GM12878 (cell line): ENCODE measurements at regions not wholly inside any gene's neighbourhood (a gene's known extent, or its start where the extent isn't known, plus 50 kb on each side); places are given as distances from the start of the nearest gene placed in this dataset.

Experiments used
- ATAC-seq: fragments of 200-7000 bp; cut with Tn5 transposase; 3 replicates; pipeline ENCODE4 v1.9.1; 2020; ENCODE audit warnings: mild to moderate bottlenecking, moderate library complexity
- BruUV-seq: library from RNA; stranded (reverse); fragments of 400-500 nt; replicated peaks from 2 replicates; lab custom pipeline; 2021; lab: Mats Ljungman, UMichigan
- CTCF ChIA-PET: fragments of 300-600 bp; sonication (Branson Sonifier 250); formaldehyde crosslinking; extraction: SDS; loops from one replicate; lab custom pipeline; 2021; ENCODE audit warnings: inconsistent platforms; lab: Yijun Ruan, JAX
- POLR2A ChIA-PET: fragments of 350-600 bp; formaldehyde crosslinking; extraction: SDS; loops from one replicate; lab custom pipeline; 2021; ENCODE audit warnings: inconsistent platforms; lab: Charles Lee
- RAD21 ChIA-PET: fragments of 300-600 bp; sonication (Branson Sonifier 250); formaldehyde crosslinking; loops from one replicate; lab custom pipeline; 2023; ENCODE audit warnings: antibody characterized with exemption; ENCODE audit not compliant: unreplicated experiment; lab: Charles Lee
- SMC1A ChIA-PET: fragments of 300-600 bp; sonication (Branson Sonifier 250); formaldehyde crosslinking; loops from one replicate; lab custom pipeline; 2023; ENCODE audit not compliant: unreplicated experiment, uncharacterized antibody; lab: Charles Lee
- DNase-seq: peaks from one replicate; pipeline ENCODE4 v3.0.0-alpha.2; 2011; ENCODE audit warnings: low read depth, low spot score
- FAIRE-seq: peaks from 3 replicates; lab custom pipeline; 2011; peaks lifted over from hg19 to GRCh38; lab: Jason Lieb, UNC
- H2AFZ ChIP-seq: 2 replicates; pipeline ENCODE4 v1.6.0; 2011; ENCODE audit warnings: low read depth, low read length, control low read depth; ENCODE audit not compliant: control insufficient read depth
- H3K27ac ChIP-seq: 2 replicates; pipeline ENCODE4 v1.5.1; 2011; ENCODE audit warnings: control low read depth; ENCODE audit not compliant: control insufficient read depth, insufficient read depth
- H3K27me3 ChIP-seq, 2 experiments: replicated peaks in 1 of 2; 2 replicates each; pipeline versions ENCODE4 v1.6.0 to v1.6.1; 2011; ENCODE audit warnings: low read length in 1 of 2; ENCODE audit not compliant: control insufficient read depth in 2 of 2, insufficient read depth in 2 of 2
- H3K36me3 ChIP-seq, 2 experiments: 2 replicates each; pipeline ENCODE4 v1.5.1; 2011; ENCODE audit warnings: low read length in 1 of 2; ENCODE audit not compliant: control insufficient read depth in 2 of 2, insufficient read depth in 2 of 2
- H3K4me1 ChIP-seq: 2 replicates; pipeline ENCODE4 v1.6.1; 2011; ENCODE audit warnings: mild to moderate bottlenecking, low read length, moderate library complexity, mixed read lengths; ENCODE audit not compliant: control insufficient read depth, insufficient read depth
- H3K4me2 ChIP-seq: 2 replicates; pipeline ENCODE4 v1.6.0; 2011; ENCODE audit warnings: control low read depth; ENCODE audit not compliant: control insufficient read depth, insufficient read depth
- H3K4me3 ChIP-seq: fragments of 200-600 bp; sonication (generic); 2 replicates; pipeline ENCODE4 v1.5.1; 2016
- H3K79me2 ChIP-seq: 2 replicates; pipeline ENCODE4 v1.6.0; 2011; ENCODE audit warnings: low read length; ENCODE audit not compliant: control insufficient read depth, insufficient read depth
- H3K9ac ChIP-seq: 2 replicates; pipeline ENCODE4 v1.8.0; 2011; ENCODE audit warnings: low read length, control low read depth, mixed read lengths; ENCODE audit not compliant: control insufficient read depth, insufficient read depth
- H3K9me3 ChIP-seq: replicated peaks from 3 replicates; pipeline ENCODE4 v1.5.1; 2011; ENCODE audit warnings: mild to moderate bottlenecking, low read length; ENCODE audit not compliant: control insufficient read depth, insufficient read depth
- H4K20me1 ChIP-seq: 2 replicates; pipeline ENCODE4 v1.6.0; 2011; ENCODE audit not compliant: control insufficient read depth, insufficient read depth
- ASH2L ChIP-seq: fragments of 300-600, 200-600 bp; sonication (generic); IDR thresholded peaks from 2 replicates; pipeline ENCODE4 v1.6.1; 2017; ENCODE audit warnings: low read depth, mild to moderate bottlenecking, borderline replicate concordance
- ATF7 ChIP-seq: fragments of 450-650 bp; IDR thresholded peaks from 2 replicates; pipeline ENCODE4 v1.6.1; 2016; ENCODE audit warnings: low read depth, mild to moderate bottlenecking
- E2F4 ChIP-seq: IDR thresholded peaks from 2 replicates; pipeline ENCODE4 v1.6.1; 2012; ENCODE audit warnings: low read depth, low read length, improper control_type of control experiment
- NKRF ChIP-seq: fragments of 450-650 bp; conservative IDR thresholded peaks from 2 replicates; pipeline ENCODE4 v1.6.1; 2017; ENCODE audit warnings: mild to moderate bottlenecking, moderate library complexity
- SKIL ChIP-seq: fragments of 450-650 bp; IDR thresholded peaks from 2 replicates; pipeline ENCODE4 v1.6.1; 2017; ENCODE audit warnings: mild to moderate bottlenecking, low read depth, inconsistent platforms; ENCODE audit not compliant: poor library complexity, severe bottlenecking
- ZNF274 ChIP-seq: IDR thresholded peaks from one replicate; pipeline ENCODE4 v1.8.0; 2011; ENCODE audit not compliant: insufficient read length, insufficient read depth
- WGBS: methylation state at CpG from one replicate; pipeline ENCODE4 v1.1.6; 2016; ENCODE audit warnings: low lambda C conversion rate; ENCODE audit not compliant: insufficient replicate concordance, insufficient coverage; ENCODE audit errors: missing lambda C conversion rate; 5-methylcytosine and 5-hydroxymethylcytosine counted together
- in situ Hi-C: fragments of 300-500 bp; cut with MboI; formaldehyde crosslinking; loops from 9 replicates; pipeline ENCODE4 v1.14.3; 2018; ENCODE audit warnings: mixed read lengths
- intact Hi-C: fragments of 100-400 bp; cut with micrococcal nuclease; formaldehyde crosslinking; loops from one replicate; pipeline ENCODE4 v1.14.2; 2022; ENCODE audit not compliant: unreplicated experiment

- DNase-seq (no peak), FAIRE-seq (no peak), ATAC-seq (no peak)
- H2AFZ ChIP-seq: no peak overlapping the region
- CTCF ChIA-PET: no interaction called here
- no peaks in the 10 kb centered on the region for H3K36me3 ChIP-seq
- no peak overlapping the region for H3K27ac ChIP-seq
- no peak overlapping the region for H3K9ac ChIP-seq
- BruUV-seq: no TSS peak
- intact Hi-C loops: no loop called here
- SMC1A ChIA-PET: no interaction called here
- H3K9me3 ChIP-seq: no peaks in the 10 kb centered on the region
- no peak for TF ChIP-seq ASH2L
- TF ChIP-seq SKIL: no peak
- TF ChIP-seq E2F4: no peak
- TF ChIP-seq ZNF274: no peak
- no peaks in the 10 kb centered on the region for H3K27me3 ChIP-seq
- POLR2A ChIA-PET: no interaction called here
- no peak overlapping the region for H3K4me3 ChIP-seq
- H3K79me2 ChIP-seq: no peaks in the 10 kb centered on the region
- H3K4me1 ChIP-seq: no peaks in the 10 kb centered on the region
- RAD21 ChIA-PET: no interaction called here
- in situ Hi-C loops: no loop called here
- H3K4me2 ChIP-seq: no peak overlapping the region
- H4K20me1 ChIP-seq: no peaks in the 10 kb centered on the region
- 34% methylated on average over 4 of the region's 4 CpGs for WGBS
Measured at GRCh38 chr10:118516716-118517115, 78.7 kb downstream of the PRLHR start.

- in situ Hi-C loops: no loop called here
- no TSS peak for BruUV-seq
- no peaks in the 10 kb centered on the region for H3K79me2 ChIP-seq
- no peak overlapping the region for H3K9ac ChIP-seq
- no peaks in the 10 kb centered on the region for H4K20me1 ChIP-seq
- ChIA-PET SMC1A (no interaction called here), RAD21 (no interaction called here), POLR2A (no interaction called here), CTCF (no interaction called here)
- no peak overlapping the region for H3K4me2 ChIP-seq
- no peak overlapping the region for H2AFZ ChIP-seq
- H3K9me3 ChIP-seq: no peaks in the 10 kb centered on the region
- DNase-seq (no peak), ATAC-seq (no peak), FAIRE-seq (no peak)
- H3K36me3 ChIP-seq: no peaks in the 10 kb centered on the region
- WGBS: 44% methylated on average over 3 of the region's 3 CpGs
- H3K4me3 ChIP-seq: no peak overlapping the region
- H3K27me3 ChIP-seq: no peaks in the 10 kb centered on the region
- TF ChIP-seq NKRF (no peak), ATF7 (0 out of 2 replicates have a peak, but pooled peaks have one; percentile 19)
- intact Hi-C loops: no loop called here
- H3K4me1 ChIP-seq: no peaks in the 10 kb centered on the region
- H3K27ac ChIP-seq: no peak overlapping the region
Measured at GRCh38 chr10:118513174-118513573, 82.3 kb downstream of the PRLHR start.
